A673 (cell line): ENCODE measurements at regions not wholly inside any gene's neighbourhood (a gene's known extent, or its start where the extent isn't known, plus 50 kb on each side); places are given as distances from the start of the nearest gene placed in this dataset.

ENCODE experiments used
- EZH2 ChIP-seq: fragments of 200-600 bp; sonication (generic); IDR thresholded peaks from 2 replicates; pipeline ENCODE4 v1.6.1; 2017; ENCODE audit warnings: borderline replicate concordance, low read depth, mild to moderate bottlenecking, mixed read lengths, antibody characterized with exemption, low read length; ENCODE audit not compliant: poor library complexity, severe bottlenecking
- TF ChIP-seq, protein P1 (sequence below): fragments of 300-800, 200-600 bp; sonication (generic); conservative IDR thresholded peaks from 2 replicates; pipeline ENCODE4 v1.5.1; 2017; ENCODE audit warnings: low read depth, mild to moderate bottlenecking, antibody characterized with exemption, low read length, moderate library complexity, mixed read lengths

DNA sequence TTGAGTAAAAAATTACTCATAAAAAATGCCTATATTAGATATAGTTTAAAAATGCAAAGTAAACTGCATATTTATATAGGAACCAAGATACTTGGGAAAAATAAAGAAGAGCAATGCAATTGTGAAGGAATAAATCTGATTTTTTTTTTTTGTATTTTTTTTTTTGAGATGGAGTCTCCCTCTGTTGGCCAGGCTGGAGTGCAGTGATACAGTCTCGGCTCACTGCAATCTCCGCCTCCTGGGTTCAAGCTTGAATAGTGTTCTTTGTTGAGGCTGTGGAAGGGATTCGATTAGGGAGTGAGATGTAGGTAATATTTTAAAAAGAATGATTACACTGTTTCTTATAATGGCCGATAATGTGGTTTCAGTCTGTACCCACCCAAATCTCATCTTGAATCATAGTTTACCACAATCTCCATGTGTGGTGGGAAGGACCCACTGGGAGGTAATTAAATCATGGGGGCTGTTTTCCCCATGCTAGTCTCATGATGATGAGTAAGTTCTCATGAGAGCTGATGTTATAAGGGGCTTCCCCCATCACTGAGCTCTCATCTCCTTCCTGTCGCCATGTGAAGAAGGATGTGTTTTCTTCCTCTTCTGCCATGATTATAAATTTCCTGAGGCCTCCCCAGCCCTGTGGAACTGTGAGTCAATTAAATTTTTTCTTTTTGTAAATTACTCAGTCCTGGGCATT, 1765.9 kb downstream of the PLA2G4A start:
- TF ChIP-seq, protein P1, sequence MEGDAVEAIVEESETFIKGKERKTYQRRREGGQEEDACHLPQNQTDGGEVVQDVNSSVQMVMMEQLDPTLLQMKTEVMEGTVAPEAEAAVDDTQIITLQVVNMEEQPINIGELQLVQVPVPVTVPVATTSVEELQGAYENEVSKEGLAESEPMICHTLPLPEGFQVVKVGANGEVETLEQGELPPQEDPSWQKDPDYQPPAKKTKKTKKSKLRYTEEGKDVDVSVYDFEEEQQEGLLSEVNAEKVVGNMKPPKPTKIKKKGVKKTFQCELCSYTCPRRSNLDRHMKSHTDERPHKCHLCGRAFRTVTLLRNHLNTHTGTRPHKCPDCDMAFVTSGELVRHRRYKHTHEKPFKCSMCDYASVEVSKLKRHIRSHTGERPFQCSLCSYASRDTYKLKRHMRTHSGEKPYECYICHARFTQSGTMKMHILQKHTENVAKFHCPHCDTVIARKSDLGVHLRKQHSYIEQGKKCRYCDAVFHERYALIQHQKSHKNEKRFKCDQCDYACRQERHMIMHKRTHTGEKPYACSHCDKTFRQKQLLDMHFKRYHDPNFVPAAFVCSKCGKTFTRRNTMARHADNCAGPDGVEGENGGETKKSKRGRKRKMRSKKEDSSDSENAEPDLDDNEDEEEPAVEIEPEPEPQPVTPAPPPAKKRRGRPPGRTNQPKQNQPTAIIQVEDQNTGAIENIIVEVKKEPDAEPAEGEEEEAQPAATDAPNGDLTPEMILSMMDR, result 0 out of 2 replicates have a peak, but pooled peaks have one; percentile 23
- TF ChIP-seq EZH2, result no peak
